C4-2B (cell line): ENCODE measurements at regions not wholly inside any gene's neighbourhood (a gene's known extent, or its start where the extent isn't known, plus 50 kb on each side); places are given as distances from the start of the nearest gene placed in this dataset.

Source experiments
- ZFX ChIP-seq: fragments of 450-650 bp; IDR thresholded peaks from 2 replicates; pipeline ENCODE4 v1.6.1; 2017
- TF ChIP-seq, protein P1 (sequence below): fragments of 450-650 bp; conservative IDR thresholded peaks from 2 replicates; pipeline ENCODE4 v1.5.1; 2017; ENCODE audit warnings: mild to moderate bottlenecking

DNA sequence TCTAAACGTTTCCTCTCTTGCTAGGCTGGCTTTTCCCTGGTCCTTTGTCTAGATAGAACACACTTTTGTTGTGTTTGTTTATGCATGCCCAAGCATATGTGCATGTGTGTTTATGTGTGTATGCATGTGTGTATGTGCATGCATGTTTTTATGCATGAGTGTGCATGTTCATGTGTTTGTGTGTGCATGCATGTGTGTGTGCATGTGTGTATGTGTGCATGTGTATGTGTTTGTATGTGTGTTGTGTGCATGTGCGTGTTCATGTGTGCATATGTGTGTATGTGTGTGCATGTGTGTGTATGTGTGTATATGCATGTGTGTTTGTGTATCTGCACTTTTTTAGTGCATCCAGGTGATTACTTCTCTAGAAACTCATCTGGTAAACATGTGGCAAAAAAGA is 558.0 kb downstream of the GALR1 start:
- TF ChIP-seq, protein P1, sequence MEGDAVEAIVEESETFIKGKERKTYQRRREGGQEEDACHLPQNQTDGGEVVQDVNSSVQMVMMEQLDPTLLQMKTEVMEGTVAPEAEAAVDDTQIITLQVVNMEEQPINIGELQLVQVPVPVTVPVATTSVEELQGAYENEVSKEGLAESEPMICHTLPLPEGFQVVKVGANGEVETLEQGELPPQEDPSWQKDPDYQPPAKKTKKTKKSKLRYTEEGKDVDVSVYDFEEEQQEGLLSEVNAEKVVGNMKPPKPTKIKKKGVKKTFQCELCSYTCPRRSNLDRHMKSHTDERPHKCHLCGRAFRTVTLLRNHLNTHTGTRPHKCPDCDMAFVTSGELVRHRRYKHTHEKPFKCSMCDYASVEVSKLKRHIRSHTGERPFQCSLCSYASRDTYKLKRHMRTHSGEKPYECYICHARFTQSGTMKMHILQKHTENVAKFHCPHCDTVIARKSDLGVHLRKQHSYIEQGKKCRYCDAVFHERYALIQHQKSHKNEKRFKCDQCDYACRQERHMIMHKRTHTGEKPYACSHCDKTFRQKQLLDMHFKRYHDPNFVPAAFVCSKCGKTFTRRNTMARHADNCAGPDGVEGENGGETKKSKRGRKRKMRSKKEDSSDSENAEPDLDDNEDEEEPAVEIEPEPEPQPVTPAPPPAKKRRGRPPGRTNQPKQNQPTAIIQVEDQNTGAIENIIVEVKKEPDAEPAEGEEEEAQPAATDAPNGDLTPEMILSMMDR, result no peak
- no peak for TF ChIP-seq ZFX
